ENCODE measurements at regions not wholly inside any gene's neighbourhood (a gene's known extent, or its start where the extent isn't known, plus 50 kb on each side); places are given as distances from the start of the nearest gene placed in this dataset.

GRCh38 chr6:153673750-153674149 lies 365.3 kb upstream of the OPRM1 start:
- no peaks in the 10 kb centered on the region for H3K36me3 ChIP-seq (ENCODE audit: control insufficient read depth in 4 of 4, insufficient read depth in 3 of 4, low read depth in 1 of 4, low read length in 3 of 4)
- no peaks in the 10 kb centered on the region for H3K27me3 ChIP-seq (ENCODE audit: control insufficient read depth in 4 of 4, insufficient read depth in 4 of 4, low read length in 3 of 4)
- H3K4me3 ChIP-seq (ENCODE audit: low read depth in 1 of 3, low read length in 3 of 3) = no peak overlapping the region
- H3K9me3 ChIP-seq (ENCODE audit: control insufficient read depth in 4 of 4, low read length in 3 of 4) = no peaks in the 10 kb centered on the region
- no peak for TF ChIP-seq HNF4A (conservative IDR thresholded peaks at IDR 0.05)
- TF ChIP-seq ATF3 (IDR thresholded peaks at IDR 0.05) = no peak
- no peak for TF ChIP-seq ZBTB33 (IDR thresholded peaks at IDR 0.05)
- TF ChIP-seq HNF4G (IDR thresholded peaks at IDR 0.05) = no peak
- TF ChIP-seq JUND (IDR thresholded peaks at IDR 0.05) = no peak
- no peak for TF ChIP-seq MAX (IDR thresholded peaks at IDR 0.05)
- TF ChIP-seq REST (IDR thresholded peaks at IDR 0.05) = no peak
- no peak for TF ChIP-seq RXRA (IDR thresholded peaks at IDR 0.05)
- TF ChIP-seq SP1 (IDR thresholded peaks at IDR 0.05) = no peak
- no peak for TF ChIP-seq GABPA (IDR thresholded peaks at IDR 0.05 in 1 of 2, conservative IDR thresholded peaks at IDR 0.05 in 1 of 2)
- no peak for TF ChIP-seq RAD21 (IDR thresholded peaks at IDR 0.05)
- no peak for TF ChIP-seq TAF1 (conservative IDR thresholded peaks at IDR 0.05)
- TF ChIP-seq EGR1 (IDR thresholded peaks at IDR 0.05; ENCODE audit: low read depth in 2 of 2) = no peak
- WGBS = 53% methylated on average over 2 of the region's 2 CpGs
- no peak overlapping the region for H3K9ac ChIP-seq (ENCODE audit: low read depth in 1 of 2, low read length in 2 of 2)
- no peaks in the 10 kb centered on the region for H3K4me1 ChIP-seq (ENCODE audit: control insufficient read depth in 4 of 4, insufficient read depth in 4 of 4, low read length in 3 of 4)
- H3K27ac ChIP-seq (ENCODE audit: low read depth in 1 of 2, low read length in 2 of 2) = no peak overlapping the region
- no peak for DNase-seq (ENCODE audit: low spot score)

- no peaks in the 10 kb centered on the region for H3K4me1 ChIP-seq (ENCODE audit: control insufficient read depth in 4 of 4, insufficient read depth in 4 of 4, low read length in 3 of 4)
- H3K27ac ChIP-seq (ENCODE audit: low read depth in 1 of 2, low read length in 2 of 2) = no peak overlapping the region
- WGBS = 31% methylated on average over 2 of the region's 2 CpGs
- TF ChIP-seq MAX (IDR thresholded peaks at IDR 0.05) (no peak), CTCF (IDR thresholded peaks at IDR 0.05; ENCODE audit: low read depth, low read length, missing input control) (no peak), TAF1 (conservative IDR thresholded peaks at IDR 0.05) (no peak), GABPA (IDR thresholded peaks at IDR 0.05 in 1 of 2, conservative IDR thresholded peaks at IDR 0.05 in 1 of 2) (no peak), JUND (IDR thresholded peaks at IDR 0.05) (no peak), ZBTB33 (IDR thresholded peaks at IDR 0.05) (no peak), FOXA1 (IDR thresholded peaks at IDR 0.05) (no peak), SP1 (IDR thresholded peaks at IDR 0.05) (no peak), REST (IDR thresholded peaks at IDR 0.05) (no peak), RXRA (IDR thresholded peaks at IDR 0.05) (no peak), YY1 (IDR thresholded peaks at IDR 0.05) (no peak), FOXA2 (IDR thresholded peaks at IDR 0.05) (no peak), EGR1 (IDR thresholded peaks at IDR 0.05; ENCODE audit: low read depth in 2 of 2) (no peak)
- no peak overlapping the region for H3K9ac ChIP-seq (ENCODE audit: low read depth in 1 of 2, low read length in 2 of 2)
- no peak for DNase-seq (ENCODE audit: low spot score)
- H3K4me3 ChIP-seq (ENCODE audit: low read depth in 1 of 3, low read length in 3 of 3) = no peak overlapping the region
- no peaks in the 10 kb centered on the region for H3K9me3 ChIP-seq (ENCODE audit: control insufficient read depth in 4 of 4, low read length in 3 of 4)
- no peaks in the 10 kb centered on the region for H3K36me3 ChIP-seq (ENCODE audit: control insufficient read depth in 4 of 4, insufficient read depth in 3 of 4, low read depth in 1 of 4, low read length in 3 of 4)
- no peaks in the 10 kb centered on the region for H3K27me3 ChIP-seq (ENCODE audit: control insufficient read depth in 4 of 4, insufficient read depth in 4 of 4, low read length in 3 of 4)
Measured at GRCh38 chr6:153673225-153673624, 365.8 kb upstream of the OPRM1 start.
